ENCODE measurements at regions not wholly inside any gene's neighbourhood (a gene's known extent, or its start where the extent isn't known, plus 50 kb on each side); places are given as distances from the start of the nearest gene placed in this dataset.

DNA sequence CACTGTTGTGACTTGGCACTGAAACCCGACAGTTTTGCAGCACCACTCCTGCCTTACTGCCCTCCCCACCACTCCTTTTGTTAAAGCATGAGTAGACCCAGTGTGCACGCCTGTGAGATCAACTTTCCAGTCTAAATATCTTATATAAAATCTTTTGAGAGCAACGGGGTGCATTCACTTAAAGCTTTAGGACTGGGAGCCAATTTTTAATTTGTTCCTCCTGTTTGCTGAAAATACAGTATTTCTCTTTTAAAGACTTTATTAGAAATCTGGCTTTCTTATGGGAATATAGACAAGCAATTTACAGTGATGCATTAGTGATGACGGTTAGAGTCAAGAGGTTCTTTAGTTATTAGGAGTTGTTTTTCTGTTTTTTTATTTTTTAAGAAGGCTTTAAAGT lies 397.5 kb downstream of the TMEM167A start:
- DNase-seq: no peak

- peak in 1 of 2 experiments; percentile 20 for DNase-seq
Measured at GRCh38 chr5:82676661-82677060, 398.5 kb upstream of the RPS23 start.

DNA sequence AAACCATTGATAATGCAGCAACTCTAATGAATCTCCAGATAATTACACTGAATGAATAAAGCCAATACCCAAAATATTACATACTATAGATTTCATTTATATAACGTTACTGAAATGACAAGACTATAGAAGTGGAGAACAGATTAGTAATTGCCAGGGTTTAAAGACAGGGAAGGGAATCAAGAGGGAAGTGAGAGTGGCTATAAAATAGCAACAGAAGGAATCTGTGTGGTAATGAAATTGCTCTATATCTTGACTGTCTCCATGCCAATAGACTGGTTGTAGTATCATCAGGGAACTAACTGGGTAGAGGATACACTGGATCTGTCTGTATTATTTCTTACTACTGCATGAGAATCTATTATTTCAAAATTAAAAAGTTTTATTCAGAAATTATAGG lies 396.5 kb upstream of the RPS23 start:
- DNase-seq: no peak

- no peak for DNase-seq
Measured at GRCh38 chr5:82673057-82673809, 395.1 kb upstream of the RPS23 start.

DNA sequence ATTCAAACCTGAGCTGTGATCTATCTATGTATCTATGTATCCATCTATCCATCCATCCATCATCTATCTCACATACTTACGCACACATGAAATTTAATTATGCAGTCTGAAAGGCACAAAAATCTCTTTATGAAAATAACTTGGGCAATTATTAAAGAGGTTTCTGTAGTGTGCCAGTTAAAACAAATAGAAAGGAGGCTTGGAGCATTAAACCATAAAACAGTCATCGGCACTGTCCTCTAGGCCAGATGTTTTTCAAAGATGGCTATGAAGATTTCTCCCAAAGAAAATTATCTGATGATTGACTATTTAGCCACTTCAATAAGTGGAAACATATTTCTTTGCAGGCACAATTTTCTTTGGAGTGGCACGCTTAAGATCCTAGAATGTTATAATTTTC lies 392.5 kb upstream of the RPS23 start:
- DNase-seq: no peak

DNA sequence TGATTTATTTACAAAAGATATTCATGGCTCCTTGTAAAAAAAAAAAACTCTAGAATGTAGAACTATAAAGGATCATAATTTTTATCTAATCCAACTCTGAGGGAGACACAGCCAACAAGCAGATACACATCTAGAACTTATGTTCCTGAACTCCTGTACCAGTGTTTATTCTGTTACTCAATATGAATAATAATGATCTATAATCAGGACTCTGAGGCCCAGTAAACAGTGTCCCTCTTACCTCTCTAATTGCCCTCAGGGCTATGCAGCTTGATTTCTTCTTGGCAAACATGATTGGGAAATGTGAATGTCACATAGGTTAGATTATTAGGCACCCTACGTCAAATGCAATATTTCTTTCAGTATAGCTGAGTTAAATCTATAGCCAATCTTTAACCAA lies 391.6 kb upstream of the RPS23 start:
- no peak for DNase-seq

- no peak for DNase-seq
Measured at GRCh38 chr5:82666312-82666711, 388.2 kb upstream of the RPS23 start.

DNA sequence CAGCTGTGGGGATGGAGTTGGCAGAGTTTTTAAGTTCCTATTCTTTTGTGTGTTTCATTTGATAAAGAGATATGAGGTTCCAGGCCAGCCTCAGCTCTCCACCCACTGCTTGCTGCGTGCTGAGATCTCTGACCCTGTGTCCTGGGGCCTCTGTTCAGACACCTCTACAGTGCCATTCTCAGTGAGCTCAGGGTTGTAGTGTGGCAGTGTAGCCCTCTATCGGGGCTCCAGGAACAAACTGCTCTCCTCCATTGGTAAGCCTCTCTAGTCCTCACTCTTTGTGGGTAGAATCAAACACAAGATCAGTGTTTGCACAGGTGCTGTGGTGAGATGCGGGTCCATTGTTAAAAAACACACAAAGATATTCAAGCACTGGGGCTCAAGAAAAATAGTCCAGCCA lies 386.6 kb upstream of the RPS23 start:
- DNase-seq: no peak

GRCh38 chr5:82663225-82663624 lies 385.1 kb upstream of the RPS23 start:
- no peak for DNase-seq

DNA sequence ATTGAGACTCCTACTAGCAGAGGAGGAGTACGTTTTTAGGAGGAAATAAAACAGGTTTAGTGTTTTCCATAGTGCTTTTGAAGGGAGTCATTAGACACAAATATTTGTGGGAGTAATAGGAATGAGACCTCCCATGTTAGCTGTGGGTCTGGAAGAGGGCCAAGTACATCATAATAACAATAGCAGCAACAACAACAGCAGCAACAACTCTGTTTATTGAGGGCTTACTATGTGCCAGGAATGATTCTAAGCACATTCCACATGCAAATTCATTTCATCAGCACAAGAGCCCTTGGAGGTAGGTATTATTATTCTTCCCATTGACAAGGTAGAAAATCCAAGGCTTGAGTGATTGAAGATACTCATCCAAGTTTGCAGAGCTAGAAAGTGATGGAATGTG lies 384.2 kb upstream of the RPS23 start:
- DNase-seq: no peak

DNA sequence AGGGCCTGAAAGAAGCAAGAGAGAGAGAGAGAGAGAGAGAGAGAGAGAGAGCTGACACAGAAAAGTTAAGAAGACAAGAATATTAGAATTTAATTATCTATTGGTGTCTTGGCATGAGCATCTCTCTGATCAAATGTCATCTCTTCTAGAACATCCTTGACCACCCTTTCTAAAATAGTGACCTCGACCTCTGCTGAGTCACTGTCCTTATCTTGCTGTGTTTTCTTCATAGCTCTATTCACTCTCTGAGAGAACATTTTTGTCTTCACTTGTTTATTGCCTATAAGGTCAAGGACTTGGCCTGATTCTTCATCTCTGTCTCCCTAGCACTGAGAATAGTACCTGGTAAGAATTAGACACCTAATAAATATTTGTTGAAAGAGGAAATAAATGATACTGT lies 383.8 kb upstream of the RPS23 start:
- DNase-seq: no peak

- DNase-seq: no peak
Measured at GRCh38 chr5:82661462-82661861, 383.3 kb upstream of the RPS23 start.

GRCh38 chr5:82659115-82659514 lies 381.0 kb upstream of the RPS23 start:
- DNase-seq: no peak

DNA sequence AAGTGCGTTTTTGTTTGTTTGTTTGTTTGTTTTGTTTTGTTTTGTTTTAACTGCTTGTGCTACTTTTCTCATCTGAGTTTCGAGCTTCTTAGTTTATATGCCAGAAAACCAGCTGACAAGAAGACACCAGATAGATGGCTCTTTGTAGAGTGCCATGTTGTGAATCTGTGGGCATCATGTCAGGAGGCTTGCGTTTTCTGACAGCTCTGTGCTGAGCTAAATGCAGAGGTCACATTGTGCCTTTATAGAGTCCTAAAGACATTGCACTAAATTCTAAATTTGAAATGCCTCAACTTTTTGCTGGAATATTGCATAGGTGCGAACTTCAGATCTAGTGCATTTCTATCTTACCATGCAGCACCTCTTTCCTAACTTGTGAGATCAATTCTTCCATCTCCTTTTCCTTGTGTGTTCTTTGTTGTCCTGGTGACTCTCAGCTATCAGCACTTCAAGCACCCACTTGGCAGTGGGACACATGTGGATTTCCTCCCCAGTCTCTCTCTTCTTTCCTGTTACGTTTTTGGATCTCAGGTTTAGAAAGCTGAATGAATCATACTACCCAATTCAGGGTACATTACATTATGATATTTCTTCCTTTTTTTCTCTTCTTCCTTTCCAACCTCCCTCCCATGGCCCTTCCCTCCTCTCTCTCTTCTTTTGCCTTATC lies 379.0 kb upstream of the RPS23 start:
- DNase-seq: no peak

- no peak for DNase-seq
Measured at GRCh38 chr5:82656341-82656761, 378.2 kb upstream of the RPS23 start.

- DNase-seq: no peak
Measured at GRCh38 chr5:82655078-82655477, 376.9 kb upstream of the RPS23 start.

- DNase-seq: no peak
Measured at GRCh38 chr5:82649943-82650342, 371.8 kb upstream of the RPS23 start.

- no peak for DNase-seq
Measured at GRCh38 chr5:82644766-82645165, 366.6 kb upstream of the RPS23 start.

GRCh38 chr5:82644229-82644628 lies 366.1 kb upstream of the RPS23 start:
- no peak for DNase-seq

- no peak for DNase-seq
Measured at GRCh38 chr5:82642313-82642712, 364.2 kb upstream of the RPS23 start.

- peak in 1 of 2 experiments; percentile 9 for DNase-seq
Measured at GRCh38 chr5:82641331-82642003, 363.3 kb upstream of the RPS23 start.

DNA sequence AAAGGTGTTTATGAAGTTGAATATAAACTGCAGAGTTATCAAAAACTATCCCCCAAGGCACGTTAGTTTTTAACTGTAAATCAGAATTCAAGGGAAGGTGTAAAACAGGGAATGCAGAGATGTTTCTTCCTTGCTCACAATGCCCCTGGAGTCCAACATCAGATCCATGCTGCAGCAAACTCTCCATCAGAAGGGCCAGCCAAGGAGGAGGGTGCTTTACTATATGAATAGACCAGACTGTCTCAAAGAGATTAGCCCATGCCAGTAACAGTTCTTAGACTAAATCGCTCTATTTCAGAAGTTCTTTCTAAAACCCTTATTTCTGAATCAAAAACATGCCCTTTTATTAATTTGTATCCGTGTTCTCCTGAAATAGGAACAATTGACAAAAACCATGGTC lies 362.8 kb upstream of the RPS23 start:
- no peak for DNase-seq

- no peak for DNase-seq
Measured at GRCh38 chr5:82639393-82640144, 361.4 kb upstream of the RPS23 start.

Measured in activated CD4-positive, alpha-beta T cell treated with anti-CD3 and anti-CD28 coated beads, Interleukin-2, amount 50 U/mL, for 48 hours (primary cell).